ENCODE measurements at regions not wholly inside any gene's neighbourhood (a gene's known extent, or its start where the extent isn't known, plus 50 kb on each side); places are given as distances from the start of the nearest gene placed in this dataset.
A peak's percentile ranks its signal among the peaks of the same experiment; 100 is the strongest.
"Not testable (repeated sequence)": the region's sequence is repeated elsewhere in the genome, so short reads cannot be mapped to it uniquely, and the experiment has no call there.

DNA sequence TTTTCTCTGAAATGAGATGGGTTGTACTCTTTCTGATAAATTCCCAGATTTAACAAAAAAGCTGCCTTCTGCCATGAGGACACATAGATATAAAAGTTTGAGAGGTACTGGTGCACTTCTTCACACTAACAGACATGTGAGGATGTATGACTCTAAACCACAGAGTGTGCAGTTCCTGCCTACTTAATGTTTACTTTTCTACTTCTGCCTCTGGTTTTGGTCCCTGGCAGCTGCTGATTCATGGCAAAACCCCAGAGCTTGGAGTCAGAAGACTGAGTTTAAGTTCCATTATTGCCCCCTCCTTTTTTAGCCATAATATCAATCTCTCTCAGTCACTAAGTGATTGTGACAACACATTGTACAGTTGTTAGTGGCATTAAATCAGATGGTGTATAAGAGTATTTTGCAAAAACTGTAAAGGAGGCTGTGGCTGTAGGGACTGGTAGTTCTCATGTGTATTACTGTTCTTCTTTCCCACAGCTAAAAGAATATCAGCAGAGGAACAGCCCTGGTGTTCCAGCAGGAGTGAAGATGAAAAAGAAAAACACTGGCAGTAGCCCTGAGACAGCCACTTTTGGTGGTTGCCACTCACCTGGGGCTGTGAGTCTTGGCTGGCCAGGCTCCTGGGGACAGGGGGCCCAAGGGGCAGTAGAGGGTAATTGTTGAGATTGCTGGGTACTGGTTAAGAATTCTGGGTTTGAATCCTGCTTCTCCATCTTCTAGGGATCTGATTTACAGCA lies 64.4 kb upstream of the CSPG4 start:
- H3K4me3 ChIP-seq (ENCODE audit: low read depth, low read length); H3K4me1 ChIP-seq (ENCODE audit: control insufficient read depth, insufficient read depth, low read length); H3K36me3 ChIP-seq (ENCODE audit: control insufficient read depth, insufficient read depth, low read length); H3K27me3 ChIP-seq (ENCODE audit: control insufficient read depth, insufficient read depth, low read length); H3K9me3 ChIP-seq (ENCODE audit: control insufficient read depth, insufficient read depth, low read length); H3K9ac ChIP-seq (ENCODE audit: low read depth, low read length): not testable (repeated sequence)
- peak overlapping the region; percentile 60 for H3K27ac ChIP-seq (ENCODE audit: low read depth, low read length)

DNA sequence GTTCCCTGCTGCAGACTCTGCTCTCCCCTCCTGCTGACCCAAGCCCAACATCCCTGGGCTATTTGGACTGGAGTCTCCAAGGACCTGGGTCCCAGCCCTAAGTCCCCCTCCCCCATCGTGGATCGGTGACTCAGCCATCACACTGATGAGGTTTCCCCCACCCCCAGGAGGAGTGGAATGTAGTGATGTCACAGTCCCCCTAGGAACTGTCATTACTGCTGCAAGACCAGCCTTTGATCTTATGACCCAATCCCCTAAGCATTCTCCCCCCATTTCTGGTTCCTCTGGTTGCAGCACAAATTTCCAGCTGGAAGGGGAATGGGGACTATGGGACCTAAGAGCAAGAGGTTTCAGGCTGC lies 63.4 kb upstream of the CSPG4 start:
- 0 out of 2 replicates have a peak, but pooled peaks cover 12% of the 10 kb centered on the region for H3K4me1 ChIP-seq (ENCODE audit: control insufficient read depth, insufficient read depth, low read length)
- no peak overlapping the region for H3K4me3 ChIP-seq (ENCODE audit: low read depth, low read length)
- no peak overlapping the region for H3K9ac ChIP-seq (ENCODE audit: low read depth, low read length)
- no peaks in the 10 kb centered on the region for H3K9me3 ChIP-seq (ENCODE audit: control insufficient read depth, insufficient read depth, low read length)
- H3K27me3 ChIP-seq (ENCODE audit: control insufficient read depth, insufficient read depth, low read length): no peaks in the 10 kb centered on the region
- H3K27ac ChIP-seq (ENCODE audit: low read depth, low read length): peak overlapping the region; percentile 60
- no peaks in the 10 kb centered on the region for H3K36me3 ChIP-seq (ENCODE audit: control insufficient read depth, insufficient read depth, low read length)

DNA sequence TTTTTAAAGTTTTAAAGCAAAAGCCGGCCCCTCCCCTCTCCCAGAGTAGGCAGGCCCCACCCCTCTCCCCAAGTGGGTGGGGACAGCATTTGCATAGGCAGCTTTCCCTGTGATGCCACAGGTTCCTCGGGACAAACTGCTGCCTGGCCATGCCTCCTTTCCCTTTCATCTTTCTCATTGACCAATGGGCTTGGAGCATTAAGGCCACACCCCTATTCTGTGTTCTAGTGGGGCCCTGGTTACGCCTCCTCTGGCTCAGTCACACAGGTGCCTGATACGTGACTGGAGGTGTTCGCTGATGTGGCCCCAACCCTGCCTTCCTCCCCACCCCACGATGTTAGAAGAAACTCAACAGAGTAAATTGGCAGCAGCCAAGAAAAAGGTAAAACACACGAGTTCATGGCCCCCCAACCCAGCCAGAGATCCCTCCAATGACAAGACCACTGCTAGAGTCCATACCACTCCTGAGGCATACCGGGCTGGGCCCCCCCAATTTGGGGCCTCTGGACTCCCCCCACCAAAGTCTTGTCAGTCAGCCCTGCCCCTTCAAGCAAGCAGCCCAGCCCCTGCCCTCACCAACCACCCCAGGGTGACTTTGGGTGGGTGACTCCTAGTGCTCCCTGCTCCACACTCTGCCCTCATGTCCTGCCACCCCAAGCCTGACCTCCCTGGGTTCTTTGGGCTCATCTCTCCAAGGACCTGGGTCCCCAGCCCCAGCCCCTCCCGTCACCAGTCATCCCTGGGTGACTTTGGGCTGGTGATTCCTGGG lies 62.8 kb upstream of the CSPG4 start:
- H3K4me1 ChIP-seq (ENCODE audit: control insufficient read depth, insufficient read depth, low read length): peaks cover 15% of the 10 kb centered on the region; the same call in 1 of the 2 replicates
- H3K36me3 ChIP-seq (ENCODE audit: control insufficient read depth, insufficient read depth, low read length): no peaks in the 10 kb centered on the region
- no peak overlapping the region for H3K4me3 ChIP-seq (ENCODE audit: low read depth, low read length)
- H3K27me3 ChIP-seq (ENCODE audit: control insufficient read depth, insufficient read depth, low read length): no peaks in the 10 kb centered on the region
- no peak overlapping the region for H3K9ac ChIP-seq (ENCODE audit: low read depth, low read length)
- peak overlapping the region; percentile 21 for H3K27ac ChIP-seq (ENCODE audit: low read depth, low read length)
- no peaks in the 10 kb centered on the region for H3K9me3 ChIP-seq (ENCODE audit: control insufficient read depth, insufficient read depth, low read length)

DNA sequence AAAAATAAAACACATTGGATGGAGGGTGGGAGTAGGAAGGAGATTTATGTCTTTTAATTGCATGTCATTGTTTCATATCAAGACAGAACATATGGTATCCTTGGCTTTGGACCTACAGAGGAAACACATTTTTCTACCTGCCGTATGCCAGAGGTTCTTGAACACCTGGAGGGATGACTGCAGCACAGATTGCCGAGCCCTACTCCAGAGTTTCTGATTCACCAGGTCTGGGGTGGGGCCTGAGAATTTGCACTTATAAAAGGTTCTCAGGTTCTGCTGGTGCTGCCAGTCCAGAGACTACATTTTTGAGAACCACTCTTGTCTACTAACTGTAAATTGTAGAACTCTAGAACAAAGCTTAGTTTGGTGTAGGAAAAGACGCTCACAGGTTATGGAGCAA lies 61.3 kb upstream of the CSPG4 start:
- not testable (repeated sequence) for H3K27ac ChIP-seq (ENCODE audit: low read depth, low read length); H3K9ac ChIP-seq (ENCODE audit: low read depth, low read length); H3K4me3 ChIP-seq (ENCODE audit: low read depth, low read length); H3K36me3 ChIP-seq (ENCODE audit: control insufficient read depth, insufficient read depth, low read length); H3K9me3 ChIP-seq (ENCODE audit: control insufficient read depth, insufficient read depth, low read length); H3K27me3 ChIP-seq (ENCODE audit: control insufficient read depth, insufficient read depth, low read length)
- H3K4me1 ChIP-seq (ENCODE audit: control insufficient read depth, insufficient read depth, low read length): peaks cover 19% of the 10 kb centered on the region; the same call in 1 of the 2 replicates

DNA sequence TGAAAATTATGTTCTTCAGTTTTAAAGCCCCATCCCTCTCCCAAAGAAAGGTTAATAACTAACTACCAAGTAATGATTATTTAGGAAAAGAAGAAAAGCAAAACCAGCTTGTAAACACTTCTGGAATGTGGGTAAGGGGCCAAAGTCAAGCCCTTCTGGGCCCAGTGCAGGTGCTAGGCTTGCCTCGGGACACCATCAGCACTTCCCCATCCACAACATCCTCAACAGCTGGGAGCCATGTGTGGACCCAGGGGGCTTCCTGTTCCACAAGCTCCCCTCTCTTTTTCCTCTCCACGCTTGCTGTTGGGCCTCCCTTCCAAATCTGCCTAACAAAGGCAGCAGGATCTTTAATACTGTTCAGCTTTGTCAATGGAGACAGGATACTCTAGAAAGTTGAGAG lies 58.4 kb upstream of the CSPG4 start:
- peaks cover 15% of the 10 kb centered on the region; the same call in 1 of the 2 replicates for H3K4me1 ChIP-seq (ENCODE audit: control insufficient read depth, insufficient read depth, low read length)
- peak overlapping the region; percentile 60 for H3K27ac ChIP-seq (ENCODE audit: low read depth, low read length)
- not testable (repeated sequence) for H3K9ac ChIP-seq (ENCODE audit: low read depth, low read length); H3K4me3 ChIP-seq (ENCODE audit: low read depth, low read length); H3K36me3 ChIP-seq (ENCODE audit: control insufficient read depth, insufficient read depth, low read length); H3K27me3 ChIP-seq (ENCODE audit: control insufficient read depth, insufficient read depth, low read length); H3K9me3 ChIP-seq (ENCODE audit: control insufficient read depth, insufficient read depth, low read length)

DNA sequence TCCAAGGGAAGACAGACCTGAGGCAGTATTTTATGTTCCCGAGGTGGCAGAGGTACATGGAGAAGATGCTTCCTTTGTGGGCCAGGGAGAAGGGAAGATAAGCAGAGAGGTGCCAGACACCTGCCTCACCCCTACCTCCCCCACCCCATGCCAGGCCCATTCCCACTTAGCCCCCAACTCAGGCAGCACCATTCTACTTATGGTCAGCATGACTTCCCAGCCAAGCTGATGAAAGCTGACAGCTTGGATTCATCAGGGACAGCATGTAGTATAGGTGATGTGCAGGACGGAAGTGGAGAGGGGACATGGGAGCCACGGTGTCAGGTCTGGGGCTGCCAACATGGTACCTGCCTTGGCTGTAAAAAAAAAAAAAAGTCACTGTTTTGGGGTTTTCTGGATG lies 57.5 kb upstream of the CSPG4 start:
- Histone ChIP-seq H3K4me1 (ENCODE audit: control insufficient read depth, insufficient read depth, low read length) (peaks cover 9% of the 10 kb centered on the region; the same call in 1 of the 2 replicates), H3K9ac (ENCODE audit: low read depth, low read length) (no peak overlapping the region), H3K27me3 (ENCODE audit: control insufficient read depth, insufficient read depth, low read length) (no peaks in the 10 kb centered on the region), H3K9me3 (ENCODE audit: control insufficient read depth, insufficient read depth, low read length) (no peaks in the 10 kb centered on the region), H3K27ac (ENCODE audit: low read depth, low read length) (peak overlapping the region; percentile 60), H3K4me3 (ENCODE audit: low read depth, low read length) (no peak overlapping the region), H3K36me3 (ENCODE audit: control insufficient read depth, insufficient read depth, low read length) (no peaks in the 10 kb centered on the region)

DNA sequence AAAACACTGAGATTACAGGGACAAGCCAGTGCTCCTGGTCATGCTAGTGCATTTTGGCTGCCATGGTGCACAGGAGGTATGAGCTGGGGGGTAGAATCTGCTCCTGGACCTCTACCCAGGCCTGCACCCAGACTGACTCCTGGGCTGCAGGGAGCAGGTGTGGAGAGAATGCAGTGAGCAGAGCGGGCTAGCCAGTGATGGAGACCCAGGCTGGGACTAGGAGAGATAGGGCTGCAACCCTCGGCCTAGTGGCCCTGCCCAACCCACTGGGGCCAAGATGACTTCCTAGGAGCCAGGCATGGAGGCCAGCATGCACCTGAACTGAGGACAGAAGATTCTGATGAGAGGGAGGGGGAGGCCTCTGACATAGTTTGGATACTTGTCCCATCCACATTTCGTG lies 55.9 kb upstream of the CSPG4 start:
- not testable (repeated sequence) for H3K27ac ChIP-seq (ENCODE audit: low read depth, low read length); H3K4me1 ChIP-seq (ENCODE audit: control insufficient read depth, insufficient read depth, low read length); H3K9me3 ChIP-seq (ENCODE audit: control insufficient read depth, insufficient read depth, low read length)

DNA sequence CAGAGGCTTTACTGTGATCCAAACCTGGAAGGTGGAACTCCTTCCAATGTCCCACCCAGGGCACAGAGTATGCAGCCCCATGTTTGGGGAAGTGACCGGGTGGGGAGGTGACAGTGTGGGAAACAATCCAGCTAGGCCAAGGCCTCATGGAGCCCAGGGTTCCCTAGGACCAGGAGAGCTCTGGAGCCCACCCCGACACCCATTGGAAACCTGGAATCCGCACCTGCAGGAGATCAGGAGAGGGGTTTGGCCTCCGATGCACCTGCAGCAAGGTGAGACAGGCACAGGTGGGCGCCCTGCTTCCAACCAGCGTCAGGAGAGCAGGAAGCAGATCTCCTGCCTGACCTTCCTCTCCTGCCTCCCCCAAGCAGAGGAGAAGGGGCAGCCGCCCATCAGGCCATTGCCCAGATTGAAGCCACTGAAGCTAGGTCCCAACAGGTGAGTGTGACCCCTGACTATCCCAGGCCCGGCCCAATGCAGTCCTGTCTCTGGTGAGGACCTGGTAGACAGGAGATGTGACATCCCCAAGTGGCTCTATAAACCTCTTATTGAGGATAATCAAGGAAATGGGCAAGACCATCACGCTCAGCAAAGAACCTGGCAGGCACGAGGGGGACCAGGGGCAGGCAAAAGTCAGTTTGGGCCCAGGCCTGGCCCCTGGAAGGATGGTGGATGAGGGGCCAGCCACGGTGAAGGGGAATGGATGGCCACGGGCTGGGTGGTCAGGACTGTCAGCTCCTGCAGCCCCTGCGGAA lies 53.1 kb upstream of the CSPG4 start:
- not testable (repeated sequence) for H3K9ac ChIP-seq (ENCODE audit: low read depth, low read length); H3K9me3 ChIP-seq (ENCODE audit: control insufficient read depth, insufficient read depth, low read length); H3K27me3 ChIP-seq (ENCODE audit: control insufficient read depth, insufficient read depth, low read length); H3K27ac ChIP-seq (ENCODE audit: low read depth, low read length); H3K4me3 ChIP-seq (ENCODE audit: low read depth, low read length); H3K4me1 ChIP-seq (ENCODE audit: control insufficient read depth, insufficient read depth, low read length); H3K36me3 ChIP-seq (ENCODE audit: control insufficient read depth, insufficient read depth, low read length)

More for the DNA sequence above, 55.9 kb upstream of the CSPG4 start:
- H3K9ac ChIP-seq (ENCODE audit: low read depth, low read length); H3K36me3 ChIP-seq (ENCODE audit: control insufficient read depth, insufficient read depth, low read length); H3K4me3 ChIP-seq (ENCODE audit: low read depth, low read length); H3K27me3 ChIP-seq (ENCODE audit: control insufficient read depth, insufficient read depth, low read length): not testable (repeated sequence)

DNA sequence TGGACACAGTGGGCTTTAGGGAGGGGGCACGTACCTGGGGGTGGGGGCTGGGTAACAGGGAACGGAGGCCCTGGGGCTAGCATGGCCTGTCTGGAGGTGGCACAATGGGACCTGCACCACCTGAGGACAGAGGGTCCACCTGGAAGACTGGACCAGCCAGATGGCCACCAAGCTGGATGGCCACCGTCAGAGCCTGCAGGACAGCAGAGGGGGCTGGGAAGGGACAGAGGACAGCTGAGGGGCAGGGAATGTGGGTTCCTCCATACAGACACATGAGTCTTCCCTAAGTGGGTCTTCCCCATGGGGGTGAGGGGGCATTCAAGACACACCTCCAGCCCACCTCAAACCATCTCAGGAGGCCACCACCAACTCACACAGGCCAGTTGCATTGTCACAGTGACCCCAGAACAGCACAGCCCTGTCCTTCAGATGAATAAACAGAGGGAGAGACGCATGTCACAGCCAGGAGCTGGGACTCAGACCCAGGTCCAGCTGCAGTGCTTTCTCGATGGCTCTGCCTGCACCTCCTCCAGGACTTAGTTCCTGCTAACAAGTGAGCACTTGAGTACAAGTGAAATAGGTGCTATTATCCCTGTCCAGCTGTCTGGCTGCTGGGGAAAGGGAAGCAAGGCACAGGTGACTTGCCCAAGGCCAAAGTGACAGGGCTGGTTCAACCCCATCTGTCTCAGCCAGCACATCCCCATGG lies 52.4 kb upstream of the CSPG4 start:
- H3K4me3 ChIP-seq (ENCODE audit: low read depth, low read length); H3K27me3 ChIP-seq (ENCODE audit: control insufficient read depth, insufficient read depth, low read length); H3K9me3 ChIP-seq (ENCODE audit: control insufficient read depth, insufficient read depth, low read length); H3K36me3 ChIP-seq (ENCODE audit: control insufficient read depth, insufficient read depth, low read length); H3K4me1 ChIP-seq (ENCODE audit: control insufficient read depth, insufficient read depth, low read length); H3K27ac ChIP-seq (ENCODE audit: low read depth, low read length); H3K9ac ChIP-seq (ENCODE audit: low read depth, low read length): not testable (repeated sequence)

DNA sequence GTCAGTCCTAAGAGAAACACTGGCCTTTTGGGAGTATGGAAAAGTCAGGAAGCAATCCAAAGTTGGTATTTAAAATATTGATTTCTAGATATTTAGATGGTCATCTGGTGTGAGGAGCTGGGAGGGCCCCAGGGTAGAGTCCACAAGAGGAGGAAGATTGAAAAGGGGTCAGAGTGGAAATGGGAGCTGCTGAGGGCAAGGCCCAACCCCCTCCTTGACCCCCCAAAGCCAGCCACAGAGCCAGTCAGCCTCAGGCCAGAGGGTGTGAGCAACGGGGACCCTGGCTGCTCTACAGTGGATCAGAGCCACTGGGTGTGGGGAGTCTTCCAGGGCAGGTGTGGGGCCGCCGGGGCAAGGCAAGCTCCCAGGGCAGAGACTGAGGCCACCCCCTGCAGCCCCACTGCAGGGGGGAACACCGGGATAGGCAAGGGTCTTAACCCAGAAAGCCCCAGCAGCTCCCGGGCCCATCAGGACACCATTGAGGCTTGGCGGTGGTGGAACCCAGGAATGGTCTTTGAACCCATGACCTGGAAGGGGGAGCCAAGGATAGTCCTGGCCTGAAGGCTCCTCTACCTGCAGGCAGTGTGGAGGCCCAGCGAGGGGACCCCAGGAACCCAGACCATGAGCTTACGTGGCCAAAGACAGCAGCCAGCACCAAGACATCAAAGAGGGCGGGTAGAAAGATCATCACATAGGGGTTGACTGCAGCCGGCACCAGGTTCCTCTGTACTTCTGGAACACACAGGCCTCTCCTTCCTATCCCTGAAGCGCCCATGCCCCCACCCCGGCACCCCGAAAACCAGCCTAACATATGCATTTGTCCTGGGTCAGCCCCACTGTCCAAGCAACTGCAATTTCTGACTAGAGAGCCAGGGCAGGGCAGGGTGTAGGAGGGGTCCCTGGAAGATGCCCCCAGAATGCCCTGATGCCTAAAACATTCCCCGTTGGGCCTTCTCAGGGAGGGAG lies 51.3 kb upstream of the CSPG4 start:
- not testable (repeated sequence) for H3K4me1 ChIP-seq (ENCODE audit: control insufficient read depth, insufficient read depth, low read length); H3K9ac ChIP-seq (ENCODE audit: low read depth, low read length); H3K27me3 ChIP-seq (ENCODE audit: control insufficient read depth, insufficient read depth, low read length); H3K27ac ChIP-seq (ENCODE audit: low read depth, low read length); H3K9me3 ChIP-seq (ENCODE audit: control insufficient read depth, insufficient read depth, low read length); H3K36me3 ChIP-seq (ENCODE audit: control insufficient read depth, insufficient read depth, low read length); H3K4me3 ChIP-seq (ENCODE audit: low read depth, low read length)
